CD4-positive, alpha-beta T cell treated with Interleukin-17A for 1 hour (primary cell): ENCODE measurements at regions not wholly inside any gene's neighbourhood (a gene's known extent, or its start where the extent isn't known, plus 50 kb on each side); places are given as distances from the start of the nearest gene placed in this dataset.

Source experiments
- DNase-seq: peaks from one replicate; pipeline ENCODE4 v3.0.0-alpha.2; 2020

DNA sequence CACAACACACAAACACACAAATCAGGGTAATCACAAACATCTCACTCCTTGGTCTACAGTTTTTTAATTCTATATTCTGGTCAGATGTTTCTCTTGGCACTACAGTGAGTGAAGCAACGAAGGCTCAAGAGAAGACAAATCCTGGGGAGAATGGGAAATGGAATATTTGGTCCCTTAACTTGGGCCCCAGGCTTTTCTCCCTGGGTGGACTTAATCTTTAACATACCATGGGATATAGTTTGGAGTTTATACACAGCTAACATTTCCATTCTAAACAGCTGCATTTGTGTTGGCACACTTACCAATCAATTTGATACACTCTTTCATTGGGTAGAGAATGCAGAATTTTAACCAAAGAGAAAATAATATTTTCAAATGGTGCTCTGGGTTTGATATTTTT lies 1132.6 kb upstream of the SLC10A2 start:
- no peak for DNase-seq

DNA sequence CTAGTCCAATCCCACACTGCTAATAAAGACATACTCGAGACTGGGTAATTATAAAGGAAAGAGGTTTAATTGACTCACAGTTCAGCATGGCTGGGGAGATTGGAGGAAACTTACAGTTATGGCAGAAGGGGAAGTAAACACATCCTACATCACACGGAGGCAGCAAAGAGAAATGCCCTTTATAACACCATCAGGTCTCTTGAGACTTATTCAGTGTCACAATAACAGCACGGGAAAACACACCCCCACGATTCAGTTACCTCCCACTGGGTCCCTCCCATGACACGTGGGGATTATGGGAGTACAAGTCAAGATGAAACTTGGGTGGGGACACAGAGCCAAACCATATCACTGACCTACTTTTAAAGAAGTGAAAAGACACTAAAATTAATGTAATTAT lies 1130.4 kb upstream of the SLC10A2 start:
- DNase-seq: no peak

GRCh38 chr13:104181526-104182231 lies 1115.5 kb upstream of the SLC10A2 start:
- DNase-seq: no peak

- no peak for DNase-seq
These were observed 1104.9 kb upstream of the SLC10A2 start for GRCh38 chr13:104170980-104171555.

DNA sequence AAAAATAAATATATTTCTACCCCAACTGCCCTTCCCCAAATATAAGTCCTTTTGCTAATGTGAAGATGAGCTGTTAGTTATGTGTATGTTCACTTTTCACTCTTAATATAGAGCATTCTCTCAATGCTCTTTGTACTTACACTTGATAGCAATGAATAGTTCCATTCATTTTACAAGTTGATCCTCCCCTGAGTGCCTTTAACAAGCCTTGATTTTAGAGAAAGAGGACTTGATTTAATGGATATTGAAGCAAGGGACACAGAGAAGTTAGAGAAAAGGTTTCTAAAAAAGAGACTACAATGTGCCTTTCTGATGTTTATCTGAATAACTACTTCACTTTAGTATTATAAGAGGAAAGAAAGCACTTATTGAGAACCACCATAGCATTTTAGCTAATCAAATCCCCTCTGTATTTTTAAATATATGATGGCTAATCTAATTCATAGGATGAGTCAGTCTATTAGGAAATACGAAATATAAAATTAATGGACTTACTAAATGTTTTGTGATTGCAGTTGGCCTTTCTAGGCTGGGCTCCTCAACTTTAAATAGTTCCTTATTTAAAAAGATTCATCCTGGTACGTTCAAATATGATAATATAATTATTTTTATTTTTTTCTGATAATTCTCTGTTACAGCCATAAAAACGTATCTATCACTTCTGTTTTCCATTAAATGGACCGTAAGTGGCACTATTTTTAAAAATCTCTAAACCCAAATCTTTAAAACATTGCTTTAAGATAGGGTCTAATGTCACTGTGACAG lies 1097.8 kb upstream of the SLC10A2 start:
- no peak for DNase-seq

DNA sequence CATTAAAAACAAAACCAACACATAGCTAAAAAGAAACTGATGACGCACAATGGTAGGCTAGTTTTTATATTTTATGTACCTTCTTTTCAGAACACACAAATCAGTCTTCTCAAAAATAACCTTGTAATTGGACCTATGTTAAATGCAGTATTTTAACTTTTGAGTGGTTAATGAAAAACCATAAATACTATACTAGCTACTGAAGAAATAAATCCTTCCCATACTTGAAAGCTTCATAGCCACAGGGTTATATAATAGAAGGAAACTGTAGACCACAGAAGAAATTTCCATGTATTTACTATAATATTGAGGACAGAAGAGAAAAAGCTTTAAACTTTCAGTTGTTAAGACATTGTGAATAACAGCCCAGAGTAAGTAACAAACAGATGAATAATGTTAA lies 1094.3 kb upstream of the SLC10A2 start:
- no peak for DNase-seq

GRCh38 chr13:104143760-104144416 lies 1077.7 kb upstream of the SLC10A2 start:
- no peak for DNase-seq

DNA sequence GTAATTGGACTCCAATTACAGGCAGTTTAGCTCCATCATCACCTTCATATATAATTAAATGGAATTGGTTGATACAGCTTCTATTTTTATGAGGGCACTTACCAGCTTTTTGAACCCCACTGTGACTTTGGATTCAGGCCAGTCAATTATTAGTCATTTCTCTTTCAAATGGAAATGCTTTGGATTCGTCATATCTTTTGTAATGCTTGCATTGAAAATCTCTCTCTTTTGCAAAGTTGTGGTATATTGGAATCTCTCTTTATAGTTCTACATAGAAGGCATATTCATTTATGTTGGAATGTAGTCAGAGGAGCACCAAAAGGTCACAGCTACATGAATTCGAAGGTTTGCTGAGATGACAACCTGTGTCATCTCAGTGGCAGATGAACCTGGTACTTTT lies 1074.3 kb upstream of the SLC10A2 start:
- no peak for DNase-seq

DNA sequence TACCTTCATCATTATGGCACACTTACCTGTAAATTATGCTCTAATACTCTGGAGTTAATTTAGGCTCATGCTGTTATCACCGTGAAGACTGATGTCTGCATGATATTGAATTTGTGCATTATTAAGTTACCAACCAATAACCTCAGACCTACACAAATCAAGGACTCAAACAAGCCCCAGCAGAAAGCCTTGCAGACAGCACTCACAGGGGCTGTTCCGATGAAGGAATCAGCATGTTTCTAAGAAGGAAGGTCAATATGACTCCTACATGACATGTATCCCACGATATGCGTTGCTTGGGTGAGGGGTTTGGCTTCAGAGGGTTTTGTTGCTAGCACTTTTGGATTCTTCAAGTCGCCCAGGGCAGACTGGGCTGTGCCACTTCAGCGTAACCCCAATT lies 1071.2 kb upstream of the SLC10A2 start:
- DNase-seq: no peak

- DNase-seq: no peak
These were observed 1066.6 kb upstream of the SLC10A2 start for GRCh38 chr13:104132849-104133248.

DNA sequence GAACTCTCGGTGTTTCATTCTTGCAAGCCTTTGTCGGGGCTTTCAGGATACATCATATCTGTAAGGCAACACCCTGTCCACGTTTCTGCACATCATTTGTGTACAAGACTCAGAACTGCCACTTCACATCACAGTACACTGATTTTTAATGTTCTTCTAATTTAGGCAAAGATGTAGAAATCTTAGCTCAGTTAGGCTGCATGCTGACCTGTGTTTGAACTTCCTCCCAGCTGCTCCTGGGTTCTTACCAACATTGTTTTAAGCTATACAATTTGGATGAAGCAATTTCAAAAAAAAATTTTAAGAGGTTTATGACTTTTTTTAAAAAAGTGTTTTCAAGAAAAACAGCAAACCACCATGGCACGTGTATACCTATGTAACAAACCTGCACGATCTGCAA lies 1047.9 kb upstream of the SLC10A2 start:
- DNase-seq: no peak

DNA sequence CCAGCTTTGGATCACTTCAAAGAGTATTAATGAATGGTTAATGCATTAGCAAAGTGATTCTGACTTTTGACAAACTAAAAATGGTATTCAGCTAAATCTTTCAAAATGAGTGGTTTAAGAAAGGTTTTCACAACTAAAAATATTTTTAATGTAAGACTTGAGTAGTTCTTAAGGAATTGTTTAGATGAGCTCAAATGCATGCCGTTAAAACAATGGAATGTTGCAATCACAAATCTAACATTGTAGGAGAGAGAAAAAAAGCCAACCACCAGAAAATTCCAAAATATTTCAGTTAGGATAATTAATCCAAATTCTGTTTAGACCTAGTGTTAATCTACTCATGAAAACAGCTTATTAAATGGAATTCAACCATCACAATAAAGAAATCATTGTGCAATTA lies 1044.8 kb upstream of the SLC10A2 start:
- DNase-seq: no peak

DNA sequence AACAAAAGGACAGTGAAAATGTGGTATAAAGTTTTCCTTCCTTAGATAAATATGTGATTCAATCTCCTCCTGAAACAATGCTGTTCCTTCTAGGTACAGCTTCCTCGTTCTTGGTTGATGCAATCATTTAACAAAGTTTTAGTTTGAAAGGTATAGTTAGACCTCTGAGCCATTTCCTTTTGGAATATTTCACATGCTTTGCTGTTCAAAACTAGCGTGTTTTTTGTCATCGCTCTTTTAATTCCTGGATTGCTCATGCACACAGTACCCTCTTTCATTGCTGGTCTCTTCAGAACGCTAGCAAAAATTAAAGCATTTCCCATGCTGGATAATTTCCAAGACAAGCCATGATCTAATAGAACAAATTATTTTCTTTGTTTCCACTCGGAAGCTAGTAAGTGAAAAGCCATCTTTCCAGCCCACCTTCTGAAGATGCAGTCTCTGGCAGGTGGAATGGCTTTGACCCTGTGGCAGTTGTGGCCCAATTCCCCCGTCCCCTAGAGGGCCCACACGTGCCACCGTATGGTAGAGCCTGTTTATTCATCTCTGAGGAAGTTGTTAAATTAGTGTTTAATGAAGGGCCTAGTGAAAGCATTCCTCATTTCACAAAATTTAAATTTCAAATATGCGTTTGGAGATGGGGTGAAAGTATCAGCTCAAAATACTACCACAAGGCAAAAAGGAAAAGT lies 1040.6 kb upstream of the SLC10A2 start:
- no peak for DNase-seq

GRCh38 chr13:104105418-104106355 lies 1039.5 kb upstream of the SLC10A2 start:
- DNase-seq: no peak

DNA sequence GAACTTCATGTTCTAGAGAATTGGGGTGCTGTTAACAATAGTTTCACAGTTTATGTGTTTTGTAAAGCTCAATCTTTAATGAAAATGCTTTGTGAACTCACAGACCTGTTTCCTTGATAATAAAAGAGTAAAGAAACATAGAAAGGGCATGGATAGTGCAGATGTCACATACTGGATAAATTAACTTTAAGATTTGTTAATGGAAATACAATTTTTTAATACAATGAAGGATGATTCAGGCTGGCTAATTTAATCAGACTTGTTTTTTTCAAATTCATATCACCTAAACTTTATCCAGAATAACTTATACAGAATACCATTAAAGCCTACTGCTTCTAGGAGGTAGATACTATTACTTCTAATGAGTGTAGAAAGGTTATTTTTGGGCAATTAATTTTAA lies 1033.5 kb upstream of the SLC10A2 start:
- no peak for DNase-seq

DNA sequence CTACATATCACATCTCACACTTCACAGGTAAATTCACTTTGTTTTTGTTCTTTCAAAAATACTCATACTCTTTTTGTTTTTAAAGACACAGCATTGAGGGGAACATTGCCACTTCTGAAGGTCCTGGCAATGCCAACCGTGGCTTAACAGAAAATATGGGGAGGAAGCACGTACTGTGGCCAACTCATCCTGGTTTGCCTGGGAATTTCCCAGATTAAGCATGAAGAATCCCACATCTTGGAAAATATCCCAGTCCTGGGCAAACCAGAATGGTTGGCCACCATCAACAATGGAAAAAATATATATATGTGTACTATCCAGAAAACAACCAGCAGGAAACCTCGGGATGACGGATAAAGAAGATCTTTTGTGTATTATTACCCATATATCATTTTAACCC lies 1032.2 kb upstream of the SLC10A2 start:
- DNase-seq: no peak

DNA sequence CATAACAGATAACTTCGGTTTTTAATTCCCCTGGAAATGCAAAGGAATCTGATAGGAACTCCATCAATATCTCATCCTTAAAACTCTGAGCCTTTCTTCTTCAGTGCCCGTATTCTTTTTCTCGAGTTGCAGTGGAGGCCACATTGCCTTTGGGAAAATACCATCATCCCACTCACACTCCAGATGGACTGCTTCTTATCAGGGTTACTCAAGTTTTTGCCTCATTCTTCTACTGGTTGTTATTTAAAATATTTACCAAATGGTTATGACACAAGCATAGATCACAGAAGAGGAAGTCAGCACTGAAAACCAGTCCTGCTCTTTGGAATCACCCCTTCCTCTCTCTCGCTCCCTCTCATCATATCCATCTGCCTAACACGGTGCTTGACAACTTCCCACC lies 1020.5 kb upstream of the SLC10A2 start:
- no peak for DNase-seq

DNA sequence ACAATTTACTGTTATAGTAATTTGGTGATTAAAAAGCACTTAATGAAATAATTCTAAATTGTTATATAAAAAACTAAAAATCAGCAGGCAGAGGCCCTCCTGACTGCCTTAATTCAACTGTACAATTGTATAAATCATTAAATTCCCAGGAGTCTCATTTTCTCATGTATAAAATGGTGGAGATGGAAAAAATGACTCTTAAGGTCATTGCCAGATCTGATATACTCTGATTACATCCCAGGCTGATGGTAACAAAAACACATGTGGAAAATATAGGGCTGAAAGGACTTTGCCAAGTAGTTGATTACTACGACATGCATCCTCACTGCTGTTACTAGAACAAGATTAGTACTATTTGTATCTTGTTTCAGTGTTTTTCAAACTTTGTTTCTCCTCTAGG lies 1020.0 kb upstream of the SLC10A2 start:
- no peak for DNase-seq

GRCh38 chr13:104085611-104086010 lies 1019.4 kb upstream of the SLC10A2 start:
- DNase-seq: no peak

GRCh38 chr13:104074326-104074725 lies 1008.1 kb upstream of the SLC10A2 start:
- DNase-seq: no peak

DNA sequence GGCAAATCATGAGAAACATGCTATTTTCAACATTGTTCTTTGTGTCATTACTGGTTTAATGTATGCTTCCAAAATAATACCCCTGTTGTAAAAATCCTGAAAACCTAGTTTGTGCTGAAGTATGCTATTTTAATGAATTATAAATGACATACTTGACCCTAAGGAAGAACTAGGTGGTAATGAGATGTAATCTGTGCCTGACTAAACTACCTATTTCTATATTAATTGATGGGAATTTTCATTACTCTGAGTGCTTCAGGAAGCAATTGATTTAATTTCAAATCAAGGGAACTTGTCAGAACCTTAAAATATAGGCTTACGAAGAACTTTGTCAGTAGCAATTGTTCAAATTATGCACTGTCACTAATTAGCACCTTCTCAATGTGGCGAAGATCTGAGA lies 1005.6 kb upstream of the SLC10A2 start:
- no peak for DNase-seq

DNA sequence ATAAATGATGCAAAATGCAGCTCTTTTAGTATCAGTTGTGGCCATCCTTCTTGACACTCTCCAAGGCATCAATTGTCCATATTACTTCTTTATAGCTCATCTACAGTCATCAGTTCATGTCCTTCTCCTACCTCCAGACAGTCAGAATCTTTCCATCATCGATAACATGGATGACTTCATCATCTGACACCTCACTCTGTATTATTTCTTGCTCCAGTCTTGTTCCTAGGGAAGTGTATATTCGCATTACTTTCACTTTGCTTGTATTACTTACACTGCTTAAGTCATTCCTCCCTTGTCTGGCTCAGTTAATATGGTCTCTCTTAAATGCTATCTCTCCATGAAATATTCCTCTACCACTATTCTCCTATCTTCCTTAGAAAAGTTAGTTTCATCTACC lies 999.1 kb upstream of the SLC10A2 start:
- DNase-seq: no peak
